M059J (cell line): ENCODE measurements at regions not wholly inside any gene's neighbourhood (a gene's known extent, or its start where the extent isn't known, plus 50 kb on each side); places are given as distances from the start of the nearest gene placed in this dataset.
"Not testable (repeated sequence)": the region's sequence is repeated elsewhere in the genome, so short reads cannot be mapped to it uniquely, and the experiment has no call there.

Experiments
- DNase-seq: peaks from one replicate; pipeline ENCODE4 v3.0.0-alpha.2; 2012; ENCODE audit warnings: low read depth

- DNase-seq: no peak
These were observed 75.8 kb upstream of the BACH2 start for GRCh38 chr6:90372450-90372849.

GRCh38 chr6:90370493-90370959 lies 73.9 kb upstream of the BACH2 start:
- DNase-seq: no peak

GRCh38 chr6:90369651-90370050 lies 73.0 kb upstream of the BACH2 start:
- DNase-seq: no peak

- peak; percentile 98 for DNase-seq
These were observed 72.4 kb upstream of the BACH2 start for GRCh38 chr6:90369024-90369519.

GRCh38 chr6:90368601-90369000 lies 72.0 kb upstream of the BACH2 start:
- peak; percentile 59 for DNase-seq

- no peak for DNase-seq
These were observed 71.4 kb upstream of the BACH2 start for GRCh38 chr6:90368001-90368400.

- no peak for DNase-seq
These were observed 69.0 kb upstream of the BACH2 start for GRCh38 chr6:90365565-90366219.

- no peak for DNase-seq
These were observed 68.4 kb upstream of the BACH2 start for GRCh38 chr6:90365002-90365401.

GRCh38 chr6:90364286-90364685 lies 67.6 kb upstream of the BACH2 start:
- no peak for DNase-seq

GRCh38 chr6:90362318-90362717 lies 65.7 kb upstream of the BACH2 start:
- DNase-seq: no peak

GRCh38 chr6:90361174-90361573 lies 64.5 kb upstream of the BACH2 start:
- no peak for DNase-seq

- DNase-seq: not testable (repeated sequence)
These were observed 61.6 kb upstream of the BACH2 start for GRCh38 chr6:90358036-90358770.

- DNase-seq: no peak
These were observed 59.4 kb upstream of the BACH2 start for GRCh38 chr6:90356012-90356421.

- no peak for DNase-seq
These were observed 58.3 kb upstream of the BACH2 start for GRCh38 chr6:90354961-90355360.

- DNase-seq: no peak
These were observed 55.1 kb upstream of the BACH2 start for GRCh38 chr6:90351696-90352095.

GRCh38 chr6:90350689-90351554 lies 54.3 kb upstream of the BACH2 start:
- no peak for DNase-seq

- no peak for DNase-seq
These were observed 50.8 kb upstream of the BACH2 start for GRCh38 chr6:90347411-90347851.

- no peak for DNase-seq
These were observed 50.1 kb upstream of the BACH2 start for GRCh38 chr6:90346729-90347128.
